ENCODE measurements at regions not wholly inside any gene's neighbourhood (a gene's known extent, or its start where the extent isn't known, plus 50 kb on each side); places are given as distances from the start of the nearest gene placed in this dataset.
"Not testable (repeated sequence)": the region's sequence is repeated elsewhere in the genome, so short reads cannot be mapped to it uniquely, and the experiment has no call there.

DNA sequence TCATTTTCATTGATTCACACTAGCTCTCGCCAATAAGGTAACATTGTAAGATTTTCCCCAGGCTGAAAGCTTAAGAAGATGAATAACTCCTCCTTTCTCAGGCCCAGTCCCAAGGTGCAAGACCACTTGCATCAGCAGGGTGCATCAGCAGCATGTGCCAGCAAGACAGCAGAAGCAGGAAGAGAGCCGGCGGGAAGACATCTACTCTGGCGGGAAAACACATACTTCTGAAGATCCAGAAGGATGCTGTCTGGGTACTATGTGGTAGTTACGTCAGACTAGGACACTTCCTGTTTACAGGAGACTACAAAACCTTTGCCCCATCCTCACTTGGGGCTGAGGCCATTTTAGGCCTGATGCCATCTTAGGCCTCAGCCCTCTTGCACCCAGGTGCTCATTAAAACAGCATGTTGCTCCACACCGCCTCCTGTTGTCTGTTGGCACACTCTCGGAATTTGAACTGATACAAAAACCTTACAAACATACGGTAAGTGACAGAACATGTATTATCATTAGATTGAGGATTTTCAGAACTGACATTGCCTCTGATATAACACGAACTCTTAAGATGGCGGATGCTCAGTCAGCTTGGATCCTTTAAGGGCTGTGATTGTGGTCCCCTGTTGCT, 886.5 kb upstream of the EPHA5 start:
- no peaks in the 10 kb centered on the region for H3K27me3 ChIP-seq
- no peak for TF ChIP-seq EP300 (IDR thresholded peaks at IDR 0.05; ENCODE audit: low read depth)
- intact Hi-C loops (cut with DNase I; ENCODE audit: low total_unique reads) (no loop called here), in situ Hi-C loops (cut with MboI; ENCODE audit: low pct_ligation_motif_present in 1 of 4, low pct_unique_long_range_greater_than_20kb in 1 of 4, low sequenced_read_pairs in 3 of 4) (no loop called here)
- no peak overlapping the region for H3K27ac ChIP-seq
- H3K4me1 ChIP-seq, result no peaks in the 10 kb centered on the region
- H3K36me3 ChIP-seq, result no peaks in the 10 kb centered on the region
- 88 to 93% methylated on average over 5 to 10 of the region's 10 CpGs for WGBS, 2 donors (ENCODE audit: low coverage in 1 of 2)
- no peak overlapping the region for H3K4me3 ChIP-seq
- H3K9me3 ChIP-seq, result peaks cover 0 to 2% of the 10 kb centered on the region in 2 donors
- no peak for DNase-seq

GRCh38 chr4:66555301-66555700, 885.0 kb upstream of the EPHA5 start:
- intact Hi-C loops (cut with DNase I; ENCODE audit: low total_unique reads) (no loop called here), in situ Hi-C loops (cut with MboI; ENCODE audit: low pct_ligation_motif_present in 1 of 4, low pct_unique_long_range_greater_than_20kb in 1 of 4, low sequenced_read_pairs in 3 of 4) (no loop called here)
- TF ChIP-seq POLR2AphosphoS5 (IDR thresholded peaks at IDR 0.05) (no peak), POLR2A (IDR thresholded peaks at IDR 0.05) (no peak), EP300 (IDR thresholded peaks at IDR 0.05; ENCODE audit: low read depth) (no peak)
- TF ChIP-seq, protein P1, sequence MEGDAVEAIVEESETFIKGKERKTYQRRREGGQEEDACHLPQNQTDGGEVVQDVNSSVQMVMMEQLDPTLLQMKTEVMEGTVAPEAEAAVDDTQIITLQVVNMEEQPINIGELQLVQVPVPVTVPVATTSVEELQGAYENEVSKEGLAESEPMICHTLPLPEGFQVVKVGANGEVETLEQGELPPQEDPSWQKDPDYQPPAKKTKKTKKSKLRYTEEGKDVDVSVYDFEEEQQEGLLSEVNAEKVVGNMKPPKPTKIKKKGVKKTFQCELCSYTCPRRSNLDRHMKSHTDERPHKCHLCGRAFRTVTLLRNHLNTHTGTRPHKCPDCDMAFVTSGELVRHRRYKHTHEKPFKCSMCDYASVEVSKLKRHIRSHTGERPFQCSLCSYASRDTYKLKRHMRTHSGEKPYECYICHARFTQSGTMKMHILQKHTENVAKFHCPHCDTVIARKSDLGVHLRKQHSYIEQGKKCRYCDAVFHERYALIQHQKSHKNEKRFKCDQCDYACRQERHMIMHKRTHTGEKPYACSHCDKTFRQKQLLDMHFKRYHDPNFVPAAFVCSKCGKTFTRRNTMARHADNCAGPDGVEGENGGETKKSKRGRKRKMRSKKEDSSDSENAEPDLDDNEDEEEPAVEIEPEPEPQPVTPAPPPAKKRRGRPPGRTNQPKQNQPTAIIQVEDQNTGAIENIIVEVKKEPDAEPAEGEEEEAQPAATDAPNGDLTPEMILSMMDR (IDR thresholded peaks at IDR 0.05), result no peak
- 68 to 69% methylated on average over 2 of the region's 2 CpGs for WGBS, 2 donors (ENCODE audit: low coverage in 1 of 2)
- H3K4me1 ChIP-seq, result no peaks in the 10 kb centered on the region
- no peaks in the 10 kb centered on the region for H3K36me3 ChIP-seq
- no peak overlapping the region for H3K4me3 ChIP-seq
- H3K27me3 ChIP-seq, result no peaks in the 10 kb centered on the region
- no peak overlapping the region for H3K27ac ChIP-seq
- DNase-seq, result no peak
- H3K9me3 ChIP-seq, result peaks cover 0 to 2% of the 10 kb centered on the region in 2 donors

- no peak for TF ChIP-seq POLR2A (IDR thresholded peaks at IDR 0.05)
- TF ChIP-seq EP300 (IDR thresholded peaks at IDR 0.05; ENCODE audit: low read depth), result no peak
- TF ChIP-seq POLR2AphosphoS5 (IDR thresholded peaks at IDR 0.05), result no peak
- TF ChIP-seq, protein P1 (IDR thresholded peaks at IDR 0.05), result no peak
- no peaks in the 10 kb centered on the region for H3K4me1 ChIP-seq
- no peak overlapping the region for H3K4me3 ChIP-seq
- no peaks in the 10 kb centered on the region for H3K27me3 ChIP-seq
- intact Hi-C loops (cut with DNase I; ENCODE audit: low total_unique reads) (no loop called here), in situ Hi-C loops (cut with MboI; ENCODE audit: low pct_ligation_motif_present in 1 of 4, low pct_unique_long_range_greater_than_20kb in 1 of 4, low sequenced_read_pairs in 3 of 4) (no loop called here)
- DNase-seq, result no peak
- 66 to 68% methylated on average over 2 of the region's 2 CpGs for WGBS, 2 donors (ENCODE audit: low coverage in 1 of 2)
- no peaks in the 10 kb centered on the region for H3K36me3 ChIP-seq
- no peak overlapping the region for H3K27ac ChIP-seq
- H3K9me3 ChIP-seq, result peaks cover 0 to 2% of the 10 kb centered on the region in 2 donors
These were observed 884.5 kb upstream of the EPHA5 start for GRCh38 chr4:66554826-66555225.

DNA sequence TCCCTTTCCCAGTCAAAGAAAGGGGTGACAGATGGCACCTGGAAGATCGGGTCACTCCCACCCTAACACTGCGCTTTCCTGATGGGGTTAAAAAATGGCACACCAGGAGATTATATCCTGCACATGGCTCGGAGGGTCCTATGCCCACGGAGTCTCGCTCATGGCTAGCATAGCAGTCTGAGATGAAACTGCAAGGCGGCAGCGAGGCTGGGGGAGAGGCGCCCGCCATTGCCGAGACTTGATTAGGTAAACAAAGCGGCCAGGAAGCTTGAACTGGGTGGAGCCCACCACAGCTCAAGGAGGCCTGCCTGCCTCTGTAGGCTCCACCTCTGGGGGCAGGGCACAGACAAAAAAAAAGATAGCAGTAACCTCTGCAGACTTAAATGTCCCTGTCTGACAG, 875.0 kb upstream of the EPHA5 start:
- H3K4me3 ChIP-seq; H3K36me3 ChIP-seq; intact Hi-C loops (cut with DNase I; ENCODE audit: low total_unique reads); in situ Hi-C loops (cut with MboI; ENCODE audit: low pct_ligation_motif_present in 1 of 4, low pct_unique_long_range_greater_than_20kb in 1 of 4, low sequenced_read_pairs in 3 of 4); H3K27me3 ChIP-seq; H3K27ac ChIP-seq; DNase-seq; H3K4me1 ChIP-seq; H3K9me3 ChIP-seq: not testable (repeated sequence)
- 93% methylated on average over 11 of the region's 11 CpGs; no CpG with 5 or more reads in 1 of the 2 donors for WGBS, 2 donors (ENCODE audit: low coverage in 1 of 2)

DNA sequence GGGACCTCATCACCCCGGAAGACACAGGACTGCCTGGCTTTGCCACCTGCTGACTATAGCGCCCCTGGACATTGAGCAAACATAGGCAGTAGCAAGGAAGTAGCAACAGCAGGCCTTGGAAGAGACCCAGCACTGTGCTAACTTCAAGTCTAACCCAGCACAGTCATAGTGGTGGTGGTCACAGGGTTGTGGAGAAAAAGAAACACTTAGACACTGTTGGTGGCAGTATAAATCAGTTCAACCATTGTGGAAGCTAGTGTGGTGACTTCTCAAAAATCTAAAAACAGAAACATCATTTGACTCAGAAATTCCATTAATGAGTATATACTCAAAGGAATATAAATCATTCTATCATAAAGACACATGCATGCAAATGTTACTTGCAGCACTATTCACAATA, 874.0 kb upstream of the EPHA5 start:
- Histone ChIP-seq H3K27me3 (no peaks in the 10 kb centered on the region), H3K27ac (no peak overlapping the region), H3K4me1 (no peaks in the 10 kb centered on the region), H3K36me3 (no peaks in the 10 kb centered on the region), H3K4me3 (no peak overlapping the region), H3K9me3 (no peaks in the 10 kb centered on the region)
- no peak for DNase-seq
- no peak for TF ChIP-seq POLR2A (IDR thresholded peaks at IDR 0.05)
- TF ChIP-seq POLR2AphosphoS5 (IDR thresholded peaks at IDR 0.05), result no peak
- TF ChIP-seq, protein P1 (IDR thresholded peaks at IDR 0.05), result no peak
- TF ChIP-seq EP300 (IDR thresholded peaks at IDR 0.05; ENCODE audit: low read depth), result no peak
- in situ Hi-C loops (cut with MboI; ENCODE audit: low pct_ligation_motif_present in 1 of 4, low pct_unique_long_range_greater_than_20kb in 1 of 4, low sequenced_read_pairs in 3 of 4), result no loop called here
- 91% methylated on average over 2 of the region's 2 CpGs; no CpG with 5 or more reads in 1 of the 2 donors for WGBS, 2 donors (ENCODE audit: low coverage in 1 of 2)
- intact Hi-C loops (cut with DNase I; ENCODE audit: low total_unique reads), result no loop called here
